HG02938 (cell line): ENCODE measurements at regions not wholly inside any gene's neighbourhood (a gene's known extent, or its start where the extent isn't known, plus 50 kb on each side); places are given as distances from the start of the nearest gene placed in this dataset.

Experiments used
- ATAC-seq: cut with Tn5 transposase; IDR thresholded peaks from one replicate; pipeline ENCODE4 v1.9.1; 2021; ENCODE audit warnings: mild to moderate bottlenecking, moderate library complexity; ENCODE audit not compliant: unreplicated experiment

GRCh38 chr2:220096406-220096805, 469.0 kb downstream of the SLC4A3 start:
- no peak for ATAC-seq

- no peak for ATAC-seq
These were observed 474.6 kb downstream of the SLC4A3 start for GRCh38 chr2:220101980-220102379.

- ATAC-seq, result no peak
These were observed 476.2 kb downstream of the SLC4A3 start for GRCh38 chr2:220103596-220103995.

DNA sequence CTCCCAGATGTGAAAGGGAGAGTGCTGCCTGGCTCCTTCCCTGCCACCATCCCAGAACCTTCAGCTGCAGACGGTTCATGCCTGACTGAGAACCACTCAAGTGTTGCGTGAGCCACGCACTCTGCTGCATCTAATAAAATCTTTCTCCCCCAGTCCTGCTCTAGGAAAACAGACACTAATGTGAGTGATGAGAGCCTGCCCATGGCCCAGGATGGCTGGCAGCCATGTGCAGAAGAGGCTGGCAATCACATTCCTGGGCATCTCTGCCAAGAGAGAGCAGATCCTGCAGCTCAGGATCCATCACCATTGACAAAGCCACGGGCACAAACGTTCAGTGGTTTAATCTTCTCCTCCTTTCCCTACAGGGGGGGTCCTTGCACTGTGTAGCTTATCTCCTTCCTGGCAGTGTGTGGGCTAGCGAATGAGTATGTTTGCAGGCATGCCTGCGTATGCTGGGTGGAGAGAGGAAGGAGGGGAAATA, 477.5 kb downstream of the SLC4A3 start:
- ATAC-seq, result no peak

DNA sequence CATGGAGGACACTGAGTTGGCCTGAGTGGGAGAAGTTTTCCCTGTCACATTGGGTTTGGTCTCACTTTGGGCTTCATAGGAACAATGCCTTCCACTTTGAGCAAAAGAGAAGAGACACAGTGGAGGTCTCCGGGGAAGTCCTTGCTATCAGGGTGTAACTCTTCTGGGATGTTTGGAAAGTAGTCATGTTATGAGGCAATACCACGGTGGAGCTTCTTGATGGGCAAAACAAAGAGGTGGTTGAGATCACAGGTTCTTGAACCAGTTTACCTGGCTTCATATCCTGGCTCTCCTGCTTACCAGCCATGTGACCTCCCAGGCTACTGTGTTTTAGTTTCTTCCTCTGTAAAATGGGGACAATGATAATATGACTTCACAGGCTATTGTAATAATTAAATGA, 478.6 kb downstream of the SLC4A3 start:
- no peak for ATAC-seq

DNA sequence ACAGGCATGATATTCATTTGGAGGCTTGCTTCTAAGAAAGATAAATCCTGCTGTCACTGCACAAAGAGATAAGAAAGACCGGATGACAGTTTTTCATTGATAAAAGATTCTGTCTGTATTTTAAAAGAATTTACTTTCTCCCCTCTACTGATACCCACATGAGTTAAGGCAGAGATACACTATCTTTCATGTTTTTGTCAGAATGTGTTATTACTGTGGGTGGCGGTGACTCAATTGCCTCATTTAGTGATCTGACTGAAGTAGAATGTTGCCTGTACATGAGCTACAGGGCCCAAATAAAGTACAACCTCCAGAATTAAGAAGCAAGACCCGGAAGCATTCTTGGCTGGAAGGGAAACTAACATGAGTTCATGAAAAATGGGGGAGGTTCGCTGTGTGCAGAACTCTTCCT, 480.0 kb downstream of the SLC4A3 start:
- ATAC-seq, result no peak

GRCh38 chr2:220114443-220114842, 487.0 kb downstream of the SLC4A3 start:
- no peak for ATAC-seq

- ATAC-seq, result no peak
These were observed 489.6 kb downstream of the SLC4A3 start for GRCh38 chr2:220117025-220117424.

GRCh38 chr2:220120041-220120440, 492.6 kb downstream of the SLC4A3 start:
- ATAC-seq, result no peak

GRCh38 chr2:220123751-220124150, 496.3 kb downstream of the SLC4A3 start:
- ATAC-seq, result no peak

- ATAC-seq, result no peak
These were observed 498.1 kb downstream of the SLC4A3 start for GRCh38 chr2:220125551-220125950.

DNA sequence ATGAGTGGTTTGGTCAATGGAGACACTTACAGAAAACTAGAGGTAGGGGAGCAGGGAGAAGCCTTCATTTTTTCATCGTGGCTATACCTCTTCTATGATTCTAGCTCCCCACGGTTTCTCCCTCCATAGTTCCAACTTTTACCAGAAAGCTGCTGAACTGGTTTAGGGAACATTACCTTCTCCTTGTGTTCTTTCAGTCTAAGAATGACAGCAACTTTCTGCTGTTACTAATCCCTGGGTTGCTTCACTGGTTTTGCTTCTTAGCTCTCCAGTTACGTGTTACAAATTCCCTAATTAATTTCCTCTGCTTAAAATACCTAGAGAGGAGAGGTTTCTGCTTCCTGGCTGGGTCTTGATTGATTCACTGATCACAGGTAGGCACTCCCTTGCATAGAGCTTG, 499.9 kb downstream of the SLC4A3 start:
- ATAC-seq, result no peak

DNA sequence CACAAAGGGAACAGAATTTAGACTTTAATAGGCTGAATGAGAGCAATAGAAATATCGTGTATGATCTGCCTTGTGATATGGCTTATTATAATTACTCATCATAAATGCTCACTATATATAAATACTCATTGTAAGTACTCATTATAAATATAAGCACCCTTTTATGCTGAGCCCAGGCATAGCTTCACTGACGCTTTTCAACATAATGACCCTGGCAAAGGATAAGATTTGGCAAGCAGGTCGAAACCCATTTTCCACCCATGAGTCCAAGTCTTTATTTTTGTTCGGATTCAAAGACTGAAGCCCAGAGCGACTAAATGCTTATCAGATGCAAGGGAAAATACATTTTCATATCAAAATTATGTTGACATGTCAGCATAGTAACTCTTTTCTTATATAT, 500.4 kb downstream of the SLC4A3 start:
- ATAC-seq, result no peak

- ATAC-seq, result no peak
These were observed 502.0 kb downstream of the SLC4A3 start for GRCh38 chr2:220129391-220129790.

- no peak for ATAC-seq
These were observed 507.5 kb downstream of the SLC4A3 start for GRCh38 chr2:220134756-220135534.

DNA sequence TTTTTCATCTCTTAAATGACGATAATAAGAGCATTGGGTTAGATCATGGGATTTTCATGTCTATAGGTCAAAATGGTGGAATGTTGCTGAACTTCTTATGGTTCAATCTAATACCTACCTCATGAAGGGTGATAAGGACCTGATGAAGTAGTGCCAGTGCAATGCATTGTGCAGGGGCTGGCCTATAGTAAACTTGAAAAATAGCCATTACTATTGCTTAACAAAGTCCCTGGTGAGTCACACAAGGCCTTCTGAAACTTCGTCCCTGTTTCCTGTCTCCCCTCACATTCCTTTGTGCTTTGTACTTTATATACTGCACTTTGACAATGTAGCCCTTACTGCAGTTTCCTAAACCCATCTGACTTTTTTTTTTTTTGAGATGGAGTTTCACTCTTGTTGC, 515.9 kb downstream of the SLC4A3 start:
- ATAC-seq, result no peak

DNA sequence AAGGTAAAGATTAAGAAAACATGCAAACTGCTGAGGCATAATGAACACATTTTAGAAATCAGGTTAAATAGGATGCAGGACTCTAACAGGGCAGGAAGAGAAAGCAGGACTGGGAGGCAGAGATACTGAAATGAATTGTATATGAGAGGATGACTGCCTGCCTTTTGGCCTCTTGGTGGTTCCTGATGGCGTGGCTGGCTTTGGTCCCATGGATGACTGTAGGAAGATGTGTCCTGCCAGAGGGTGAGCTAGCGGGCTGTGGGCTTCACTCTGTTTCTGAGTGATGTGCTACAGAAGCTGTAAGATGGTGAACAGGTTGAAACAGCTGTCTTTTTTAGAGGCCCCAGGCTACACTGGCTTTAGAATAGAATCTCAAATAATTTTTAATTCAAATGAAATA, 517.0 kb downstream of the SLC4A3 start:
- no peak for ATAC-seq

DNA sequence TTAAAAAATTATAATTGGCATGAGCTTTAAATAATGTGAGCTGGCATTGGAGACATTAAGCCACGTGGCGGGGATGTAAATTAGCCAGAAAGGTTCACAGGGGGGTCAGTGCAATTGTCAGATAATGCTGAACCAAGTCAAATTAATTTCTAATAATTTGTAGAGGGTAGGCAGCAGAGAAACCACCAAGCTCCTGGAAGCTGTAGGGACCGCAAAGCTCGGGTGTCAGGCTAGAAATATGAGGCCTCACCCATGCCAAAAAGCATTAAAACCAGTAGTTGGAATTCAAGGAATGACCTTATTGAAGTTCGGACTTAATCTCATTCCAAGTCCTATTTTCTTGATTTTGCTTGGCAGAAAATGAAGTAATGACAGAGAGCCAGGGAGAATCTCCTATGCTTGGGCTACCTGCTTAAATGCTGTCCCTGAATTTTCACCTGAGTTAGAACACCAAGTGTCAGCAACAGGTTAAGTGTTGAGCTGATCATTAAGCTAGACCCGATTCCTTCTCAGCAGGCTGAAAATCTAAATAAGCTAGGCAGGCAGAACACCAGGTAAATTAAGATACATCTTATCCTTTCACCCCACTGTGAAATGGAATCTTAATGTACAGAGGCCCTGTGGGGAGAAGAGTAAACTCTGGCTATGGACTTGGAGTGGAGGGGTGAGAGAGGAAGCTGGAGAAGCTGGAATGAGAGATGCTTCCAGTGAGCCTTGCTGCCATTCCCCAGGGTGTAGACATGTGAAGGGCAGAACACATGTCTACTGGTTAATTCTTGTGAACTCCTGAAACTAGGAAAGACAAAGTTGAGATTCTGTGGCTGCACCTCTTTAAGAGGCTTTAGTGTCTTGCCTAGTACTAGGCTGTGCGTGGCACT, 520.0 kb downstream of the SLC4A3 start:
- no peak for ATAC-seq

GRCh38 chr2:220148471-220149248, 521.2 kb downstream of the SLC4A3 start:
- no peak for ATAC-seq

DNA sequence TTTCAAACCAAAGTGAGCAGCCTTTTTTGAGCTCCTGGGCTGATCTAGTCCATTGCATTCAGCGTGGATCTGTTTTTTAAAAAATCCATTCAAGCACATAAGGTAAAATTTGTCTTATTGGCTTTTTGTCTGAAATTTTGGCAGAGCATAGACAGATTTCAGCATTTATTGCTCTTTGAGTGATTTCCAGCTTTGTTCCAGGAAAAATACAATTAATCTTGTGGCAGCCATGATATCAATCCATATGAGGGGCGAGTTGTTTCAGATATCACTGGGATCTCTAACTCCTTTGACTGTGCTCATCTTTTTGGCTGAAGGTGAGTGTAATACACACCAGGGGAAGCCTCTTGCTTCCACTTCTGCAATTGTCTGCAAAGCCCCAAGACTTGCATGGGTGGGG, 523.9 kb downstream of the SLC4A3 start:
- ATAC-seq, result no peak

DNA sequence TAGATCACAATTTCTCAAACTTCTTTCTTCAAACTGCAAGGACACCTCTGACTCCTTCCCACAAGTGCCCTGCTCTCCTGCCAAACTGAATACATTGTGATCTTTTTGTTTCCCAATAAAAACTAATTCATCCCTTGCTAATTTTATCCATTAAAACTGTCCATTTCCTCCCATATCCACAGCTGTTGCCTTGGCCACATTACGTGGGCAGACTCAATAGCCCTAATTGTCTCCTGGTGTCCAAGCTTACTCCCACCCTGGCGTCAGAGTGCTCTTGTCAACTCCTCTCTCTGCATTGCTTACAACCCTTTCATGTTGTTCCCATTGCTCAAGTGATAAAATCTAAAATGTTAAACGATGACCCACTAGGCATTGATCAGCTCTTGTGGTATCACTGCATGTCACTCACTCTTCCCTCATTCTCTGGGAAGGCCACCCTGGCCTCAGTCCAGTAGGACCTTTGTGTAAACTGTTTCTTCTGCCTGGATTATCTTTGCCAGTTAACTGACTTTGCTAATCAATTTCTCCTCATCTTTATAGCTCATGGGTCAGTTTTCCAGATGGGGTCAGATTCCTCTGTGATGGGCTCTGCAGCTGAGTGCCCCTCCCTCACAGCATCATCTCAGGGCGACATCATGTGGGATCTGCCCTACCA, 525.0 kb downstream of the SLC4A3 start:
- no peak for ATAC-seq
